ENCODE measurements at regions not wholly inside any gene's neighbourhood (a gene's known extent, or its start where the extent isn't known, plus 50 kb on each side); places are given as distances from the start of the nearest gene placed in this dataset.

DNA sequence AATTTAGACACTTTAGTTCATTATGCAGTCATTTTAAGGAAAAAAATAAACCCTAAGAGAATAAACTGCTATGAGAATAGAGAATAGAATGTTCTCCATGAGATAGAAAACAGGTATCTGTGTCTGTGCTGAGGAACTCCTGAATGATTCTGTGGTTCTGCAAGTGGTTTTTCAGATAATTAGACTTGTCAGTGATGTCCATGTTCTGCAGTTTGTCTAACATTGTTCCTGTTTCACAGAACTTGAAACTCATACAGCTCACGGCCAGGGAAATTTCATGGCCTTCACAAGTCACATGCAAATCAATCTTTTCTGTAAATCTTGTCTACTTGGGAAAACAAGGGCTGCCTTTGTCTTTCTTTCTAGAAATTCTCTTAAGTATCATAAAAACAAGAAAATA, 73.4 kb upstream of the HMGCLL1 start:
- TF ChIP-seq, protein P1, sequence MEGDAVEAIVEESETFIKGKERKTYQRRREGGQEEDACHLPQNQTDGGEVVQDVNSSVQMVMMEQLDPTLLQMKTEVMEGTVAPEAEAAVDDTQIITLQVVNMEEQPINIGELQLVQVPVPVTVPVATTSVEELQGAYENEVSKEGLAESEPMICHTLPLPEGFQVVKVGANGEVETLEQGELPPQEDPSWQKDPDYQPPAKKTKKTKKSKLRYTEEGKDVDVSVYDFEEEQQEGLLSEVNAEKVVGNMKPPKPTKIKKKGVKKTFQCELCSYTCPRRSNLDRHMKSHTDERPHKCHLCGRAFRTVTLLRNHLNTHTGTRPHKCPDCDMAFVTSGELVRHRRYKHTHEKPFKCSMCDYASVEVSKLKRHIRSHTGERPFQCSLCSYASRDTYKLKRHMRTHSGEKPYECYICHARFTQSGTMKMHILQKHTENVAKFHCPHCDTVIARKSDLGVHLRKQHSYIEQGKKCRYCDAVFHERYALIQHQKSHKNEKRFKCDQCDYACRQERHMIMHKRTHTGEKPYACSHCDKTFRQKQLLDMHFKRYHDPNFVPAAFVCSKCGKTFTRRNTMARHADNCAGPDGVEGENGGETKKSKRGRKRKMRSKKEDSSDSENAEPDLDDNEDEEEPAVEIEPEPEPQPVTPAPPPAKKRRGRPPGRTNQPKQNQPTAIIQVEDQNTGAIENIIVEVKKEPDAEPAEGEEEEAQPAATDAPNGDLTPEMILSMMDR (IDR thresholded peaks at IDR 0.05) = no peak
- TF ChIP-seq POLR2A (IDR thresholded peaks at IDR 0.05) = no peak

Data from heart left ventricle (tissue), 13 donors.